CD4-positive, alpha-beta T cell (primary cell): ENCODE measurements at regions not wholly inside any gene's neighbourhood (a gene's known extent, or its start where the extent isn't known, plus 50 kb on each side); places are given as distances from the start of the nearest gene placed in this dataset.

ENCODE experiments used
- ATAC-seq: fragments of 200-7000 bp; cut with Tn5 transposase; one replicate; pipeline ENCODE4 v1.10.0; 2022; ENCODE audit warnings: mild to moderate bottlenecking; ENCODE audit not compliant: poor library complexity
- CTCF ChIA-PET: fragments of 350-600 bp; sonication (Branson Sonifier 250); formaldehyde crosslinking; loops from one replicate; lab custom pipeline; 2021; ENCODE audit warnings: antibody characterized with exemption, inconsistent platforms; lab: Charles Lee
- POLR2A ChIA-PET: fragments of 350-600 bp; sonication (Branson Sonifier 250); formaldehyde crosslinking; loops from one replicate; lab custom pipeline; 2021; ENCODE audit warnings: antibody characterized with exemption, inconsistent platforms; lab: Charles Lee
- DNase-seq, 14 experiments: peaks; one replicate each; pipeline ENCODE4 v3.0.0-alpha.2; 2013 to 2020; ENCODE audit warnings: mixed read lengths in 2 of 14
- H3K27ac ChIP-seq, 2 donors: one replicate each; pipeline versions ENCODE4 v1.5.1 to v1.7.0; 2013; ENCODE audit warnings: low read length in 2 of 2, low read depth in 1 of 2, mild to moderate bottlenecking in 1 of 2
- H3K27me3 ChIP-seq, 2 experiments: 1 replicate in 1 of 2; 2 replicates in 1 of 2; pipeline versions ENCODE4 v1.6.1 to v1.7.0; 2013; ENCODE audit warnings: low read length in 2 of 2, control low read depth in 1 of 2, mild to moderate bottlenecking in 1 of 2, moderate library complexity in 1 of 2; ENCODE audit not compliant: insufficient read depth in 2 of 2, control insufficient read depth in 1 of 2
- H3K36me3 ChIP-seq: one replicate; pipeline ENCODE4 v1.6.1; 2013; ENCODE audit warnings: low read length, control low read depth; ENCODE audit not compliant: insufficient read depth
- H3K4me1 ChIP-seq: one replicate; pipeline ENCODE4 v1.6.1; 2013; ENCODE audit warnings: low read length, control low read depth; ENCODE audit not compliant: insufficient read depth
- H3K4me3 ChIP-seq: one replicate; pipeline ENCODE4 v1.5.1; 2013; ENCODE audit warnings: mild to moderate bottlenecking, low read length, moderate library complexity
- H3K9me3 ChIP-seq, 2 experiments: 1 replicate in 1 of 2; 2 replicates in 1 of 2; pipeline versions ENCODE4 v1.6.1 to v1.7.0; 2013; ENCODE audit warnings: low read length in 2 of 2, mild to moderate bottlenecking in 2 of 2, control low read depth in 1 of 2, moderate library complexity in 1 of 2; ENCODE audit not compliant: control insufficient read depth in 1 of 2, insufficient read depth in 1 of 2
- H3K27ac Mint-ChIP-seq: one replicate; pipeline ENCODE4 v1.8.0; 2020; ENCODE audit warnings: mixed read lengths
- H3K27me3 Mint-ChIP-seq: one replicate; pipeline ENCODE4 v1.8.0; 2021; ENCODE audit warnings: mixed read lengths
- H3K36me3 Mint-ChIP-seq: one replicate; pipeline ENCODE4 v1.8.0; 2021; ENCODE audit warnings: low read depth, mixed read lengths
- H3K4me1 Mint-ChIP-seq: one replicate; pipeline ENCODE4 v1.8.0; 2021; ENCODE audit warnings: low read depth, mixed read lengths
- H3K4me3 Mint-ChIP-seq: one replicate; pipeline ENCODE4 v1.8.0; 2020; ENCODE audit warnings: mild to moderate bottlenecking, mixed read lengths
- H3K9me3 Mint-ChIP-seq: one replicate; pipeline ENCODE4 v1.8.0; 2020; ENCODE audit warnings: mixed read lengths
- intact Hi-C, 2 experiments: fragments of 100-400 bp; cut with DNase I in 1 of 2; cut with micrococcal nuclease in 1 of 2; formaldehyde crosslinking; loops; one replicate each; pipeline versions ENCODE4 v1.15.1 to v1.9.0; 2023 to 2025; cut with DNase I, micrococcal nuclease
- TF ChIP-seq, protein P1 (sequence below): fragments of 200-600 bp; IDR thresholded peaks from one replicate; pipeline ENCODE4 v1.8.0; 2022; ENCODE audit warnings: antibody characterized with exemption, mild to moderate bottlenecking

DNA sequence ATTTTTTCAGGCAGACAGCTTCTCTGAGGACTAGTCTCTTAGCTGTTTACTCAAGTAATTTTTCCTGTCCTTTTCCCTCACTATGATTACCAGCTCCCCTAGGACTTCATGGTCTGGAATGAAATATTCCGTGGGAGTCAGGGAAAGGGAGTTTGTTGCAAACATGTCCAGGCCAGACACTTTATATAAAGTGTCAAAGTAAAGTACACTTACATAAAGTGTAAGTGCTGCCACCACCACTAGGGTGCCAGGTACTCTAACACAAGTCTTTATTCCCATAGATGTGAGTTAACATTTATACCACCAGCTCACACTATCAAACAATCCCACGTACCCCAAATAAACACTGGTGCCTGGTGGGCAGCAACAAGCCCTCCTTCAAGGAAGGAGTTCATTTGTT lies 179.8 kb downstream of the SNRPN start:
- TF ChIP-seq, protein P1, sequence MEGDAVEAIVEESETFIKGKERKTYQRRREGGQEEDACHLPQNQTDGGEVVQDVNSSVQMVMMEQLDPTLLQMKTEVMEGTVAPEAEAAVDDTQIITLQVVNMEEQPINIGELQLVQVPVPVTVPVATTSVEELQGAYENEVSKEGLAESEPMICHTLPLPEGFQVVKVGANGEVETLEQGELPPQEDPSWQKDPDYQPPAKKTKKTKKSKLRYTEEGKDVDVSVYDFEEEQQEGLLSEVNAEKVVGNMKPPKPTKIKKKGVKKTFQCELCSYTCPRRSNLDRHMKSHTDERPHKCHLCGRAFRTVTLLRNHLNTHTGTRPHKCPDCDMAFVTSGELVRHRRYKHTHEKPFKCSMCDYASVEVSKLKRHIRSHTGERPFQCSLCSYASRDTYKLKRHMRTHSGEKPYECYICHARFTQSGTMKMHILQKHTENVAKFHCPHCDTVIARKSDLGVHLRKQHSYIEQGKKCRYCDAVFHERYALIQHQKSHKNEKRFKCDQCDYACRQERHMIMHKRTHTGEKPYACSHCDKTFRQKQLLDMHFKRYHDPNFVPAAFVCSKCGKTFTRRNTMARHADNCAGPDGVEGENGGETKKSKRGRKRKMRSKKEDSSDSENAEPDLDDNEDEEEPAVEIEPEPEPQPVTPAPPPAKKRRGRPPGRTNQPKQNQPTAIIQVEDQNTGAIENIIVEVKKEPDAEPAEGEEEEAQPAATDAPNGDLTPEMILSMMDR: no peak
- CTCF ChIA-PET: no interaction called here
- no peaks in the 10 kb centered on the region for H3K27me3 ChIP-seq

GRCh38 chr15:25136119-25136518 lies 181.3 kb downstream of the SNRPN start:
- ATAC-seq (no peak), DNase-seq (no peak)
- Mint-ChIP-seq H3K4me3 (no peak overlapping the region), H3K4me1 (no peaks in the 10 kb centered on the region), H3K27ac (no peak overlapping the region), H3K36me3 (peaks cover 26% of the 10 kb centered on the region), H3K27me3 (no peaks in the 10 kb centered on the region), H3K9me3 (peaks cover 22% of the 10 kb centered on the region)
- TF ChIP-seq, protein P1: no peak
- intact Hi-C loops: no loop called here
- Histone ChIP-seq H3K27me3 (no peaks in the 10 kb centered on the region), H3K4me1 (no peaks in the 10 kb centered on the region), H3K27ac (no peak overlapping the region), H3K9me3 (peaks cover 5 to 42% of the 10 kb centered on the region in 2 experiments), H3K4me3 (no peak overlapping the region), H3K36me3 (no peaks in the 10 kb centered on the region)
- CTCF ChIA-PET: no interaction called here
- POLR2A ChIA-PET: no interaction called here

More for the DNA sequence above, 179.8 kb downstream of the SNRPN start:
- Mint-ChIP-seq H3K4me1 (no peaks in the 10 kb centered on the region), H3K4me3 (no peak overlapping the region), H3K27me3 (no peaks in the 10 kb centered on the region), H3K36me3 (peaks cover 37% of the 10 kb centered on the region), H3K9me3 (peaks cover 18% of the 10 kb centered on the region), H3K27ac (no peak overlapping the region)
- DNase-seq (no peak), ATAC-seq (no peak)
- peaks cover 5 to 36% of the 10 kb centered on the region in 2 experiments for H3K9me3 ChIP-seq
- no peaks in the 10 kb centered on the region for H3K4me1 ChIP-seq
- no peaks in the 10 kb centered on the region for H3K36me3 ChIP-seq
- intact Hi-C loops: no loop called here
- no peak overlapping the region for H3K27ac ChIP-seq
- POLR2A ChIA-PET: no interaction called here
- H3K4me3 ChIP-seq: no peak overlapping the region

DNA sequence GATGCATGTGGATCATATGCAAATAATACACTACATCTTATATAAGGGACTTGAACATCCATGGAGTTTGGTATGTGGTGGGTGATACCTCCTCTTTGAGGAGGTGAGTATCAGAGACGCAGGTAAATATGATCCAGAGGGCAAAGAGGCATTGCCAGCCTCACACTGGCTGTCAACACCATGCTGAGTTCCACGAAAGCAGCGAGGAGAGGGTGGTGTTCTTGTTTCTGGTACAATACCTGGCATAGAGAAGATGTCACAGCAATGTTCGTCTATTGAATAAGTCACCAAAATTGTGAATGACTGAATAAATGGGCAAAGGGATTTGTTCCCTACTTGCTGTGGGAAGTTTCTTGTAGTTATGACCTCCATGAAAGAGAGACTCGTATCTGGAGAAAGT lies 182.2 kb downstream of the SNRPN start:
- intact Hi-C loops: no loop called here
- H3K4me3 ChIP-seq: no peak overlapping the region
- peaks cover 5 to 47% of the 10 kb centered on the region in 2 experiments for H3K9me3 ChIP-seq
- TF ChIP-seq, protein P1: no peak
- H3K4me3 Mint-ChIP-seq: no peak overlapping the region
- no peaks in the 10 kb centered on the region for H3K4me1 Mint-ChIP-seq
- H3K36me3 Mint-ChIP-seq: peaks cover 22% of the 10 kb centered on the region
- DNase-seq (no peak), ATAC-seq (no peak)
- H3K36me3 ChIP-seq: no peaks in the 10 kb centered on the region
- CTCF ChIA-PET: no interaction called here
- peaks cover 20% of the 10 kb centered on the region for H3K9me3 Mint-ChIP-seq
- POLR2A ChIA-PET: no interaction called here
- H3K4me1 ChIP-seq: no peaks in the 10 kb centered on the region
- H3K27ac Mint-ChIP-seq: no peak overlapping the region
- H3K27ac ChIP-seq: no peak overlapping the region
- no peaks in the 10 kb centered on the region for H3K27me3 Mint-ChIP-seq
- no peaks in the 10 kb centered on the region for H3K27me3 ChIP-seq
